ENCODE measurements at regions not wholly inside any gene's neighbourhood (a gene's known extent, or its start where the extent isn't known, plus 50 kb on each side); places are given as distances from the start of the nearest gene placed in this dataset.

DNA sequence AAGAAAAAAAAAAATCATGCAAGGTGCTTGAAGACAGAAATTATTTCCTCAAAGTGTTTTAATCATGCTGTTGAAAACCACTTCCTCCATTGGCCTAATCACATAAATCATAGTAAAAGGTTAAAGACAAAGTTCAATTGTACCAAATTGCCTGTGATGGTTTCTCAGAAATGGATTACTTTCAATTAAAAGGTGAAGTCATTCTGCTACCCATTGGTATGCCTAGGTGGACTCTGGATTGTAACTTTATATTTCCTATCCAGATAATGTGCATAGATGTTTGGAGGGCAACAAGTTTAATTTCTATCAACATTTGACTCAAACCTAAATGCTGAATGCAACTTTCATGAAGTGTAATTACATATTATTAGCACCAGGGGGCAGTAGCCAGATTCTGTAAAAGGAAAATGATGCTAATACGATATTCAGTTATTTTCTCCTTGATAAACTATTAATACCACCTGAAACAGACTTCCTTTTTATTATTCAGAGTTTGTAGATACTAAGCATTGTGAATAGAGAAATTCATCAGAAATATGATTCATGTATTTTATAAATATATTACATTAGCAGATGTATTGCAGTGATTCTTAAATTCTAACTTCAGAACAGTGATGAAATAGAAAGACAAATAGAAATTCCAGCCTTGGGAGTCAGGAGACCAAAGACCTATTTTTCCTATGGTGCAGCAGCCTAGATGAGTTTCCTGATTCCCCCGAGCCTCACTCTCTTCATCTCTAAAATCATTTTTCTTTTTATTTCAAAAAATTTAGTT is 148.2 kb downstream of the CAAP1 start:
- DNase-seq (no peak), ATAC-seq (no peak)
- intact Hi-C loops (cut with micrococcal nuclease) = loop anchor here (5.0 kb wide), 1 partner anchor 233 kb away; no protein-coding TSS in a partner anchor

GRCh38 chr9:26742828-26743476 is 149.7 kb downstream of the CAAP1 start:
- ATAC-seq (no peak), DNase-seq (no peak)
- intact Hi-C loops (cut with micrococcal nuclease) = loop anchor here (5.0 kb wide), 1 partner anchor 234 kb away; no protein-coding TSS in a partner anchor

DNA sequence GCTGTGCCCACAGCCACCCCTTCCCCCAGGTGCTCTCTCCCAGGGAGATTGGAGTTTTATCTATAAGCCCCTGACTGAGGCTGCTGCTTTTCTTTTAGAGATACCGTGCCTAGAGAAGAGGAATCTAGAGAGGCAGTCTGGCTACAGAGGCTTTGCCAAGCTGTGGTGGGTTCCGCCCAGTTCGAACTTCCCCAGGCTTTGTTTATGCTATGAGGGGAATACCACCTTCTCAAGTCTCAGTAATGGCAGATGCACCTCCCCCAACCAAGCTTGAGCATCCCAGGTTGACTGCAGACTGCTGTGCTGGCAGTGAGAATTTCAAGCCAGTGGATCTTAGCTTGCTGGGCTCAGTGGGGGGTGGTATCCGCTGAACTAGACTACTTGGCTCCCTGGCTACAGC is 157.4 kb downstream of the CAAP1 start:
- intact Hi-C loops (cut with micrococcal nuclease) = no loop called here
- no peak for DNase-seq
- no peak for ATAC-seq

DNA sequence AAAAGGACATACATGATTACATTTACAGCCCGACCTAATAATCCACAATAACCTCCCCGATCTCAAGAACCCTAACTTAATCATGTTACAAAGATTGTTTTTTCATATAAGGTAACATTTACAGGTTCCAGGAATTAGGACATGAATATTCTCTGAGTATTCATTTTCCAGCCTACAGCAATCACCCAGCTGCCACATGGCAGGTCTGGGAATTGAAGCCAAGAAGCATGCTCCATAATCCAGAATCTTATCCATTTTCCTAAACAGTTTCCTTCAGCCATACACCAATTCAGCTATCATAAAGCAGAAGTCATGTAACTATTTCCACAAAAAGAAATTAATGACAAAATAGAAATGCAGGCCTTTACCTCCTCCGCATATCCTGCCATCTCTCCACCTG is 163.4 kb downstream of the CAAP1 start:
- intact Hi-C loops (cut with micrococcal nuclease) = no loop called here
- ATAC-seq (no peak), DNase-seq (no peak)

GRCh38 chr9:26727471-26727870 is 165.1 kb downstream of the CAAP1 start:
- DNase-seq = no peak
- intact Hi-C loops (cut with micrococcal nuclease) = no loop called here
- no peak for ATAC-seq

- intact Hi-C loops (cut with micrococcal nuclease) = no loop called here
- no peak for ATAC-seq
- no peak for DNase-seq
Observed at GRCh38 chr9:26725573-26725972, 167.0 kb downstream of the CAAP1 start.

- intact Hi-C loops (cut with micrococcal nuclease) = no loop called here
- ATAC-seq (no peak), DNase-seq (no peak)
Observed at GRCh38 chr9:26723486-26723885, 169.1 kb downstream of the CAAP1 start.

- intact Hi-C loops (cut with micrococcal nuclease) = no loop called here
- no peak for DNase-seq
- ATAC-seq = no peak
Observed at GRCh38 chr9:26722755-26723154, 169.8 kb downstream of the CAAP1 start.

DNA sequence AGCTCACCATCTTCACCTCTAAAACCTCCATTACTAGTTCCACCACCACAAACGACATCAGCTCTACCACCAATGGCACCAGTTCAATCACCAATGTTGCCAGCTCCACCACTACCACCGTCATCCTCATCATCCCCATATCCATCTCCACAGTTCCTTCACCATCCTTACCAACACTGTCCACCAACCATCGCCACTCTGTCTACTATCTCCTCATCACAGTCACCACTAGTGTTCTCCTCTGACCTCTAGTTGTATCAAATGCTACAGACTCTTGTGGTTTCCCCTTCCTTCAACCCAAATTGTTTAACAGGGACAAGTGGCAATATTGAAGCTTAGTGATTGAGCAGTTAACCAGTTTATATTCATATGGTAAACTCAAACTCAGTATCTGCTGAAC is 182.6 kb downstream of the CAAP1 start:
- intact Hi-C loops (cut with micrococcal nuclease) = no loop called here
- DNase-seq = no peak
- no peak for ATAC-seq

- DNase-seq (no peak), ATAC-seq (no peak)
- intact Hi-C loops (cut with micrococcal nuclease) = no loop called here
Observed at GRCh38 chr9:26706223-26706622, 186.4 kb downstream of the CAAP1 start.

- ATAC-seq = no peak
- intact Hi-C loops (cut with micrococcal nuclease) = no loop called here
- no peak for DNase-seq
Observed at GRCh38 chr9:26695298-26695622, 197.3 kb downstream of the CAAP1 start.

GRCh38 chr9:26694381-26695297 is 198.0 kb downstream of the CAAP1 start:
- intact Hi-C loops (cut with micrococcal nuclease) = no loop called here
- ATAC-seq = no peak
- DNase-seq = no peak

GRCh38 chr9:26689041-26689440 is 203.6 kb downstream of the CAAP1 start:
- no peak for ATAC-seq
- intact Hi-C loops (cut with micrococcal nuclease) = no loop called here
- no peak for DNase-seq

GRCh38 chr9:26687421-26687820 is 205.2 kb downstream of the CAAP1 start:
- intact Hi-C loops (cut with micrococcal nuclease) = no loop called here
- no peak for ATAC-seq
- no peak for DNase-seq

- intact Hi-C loops (cut with micrococcal nuclease) = no loop called here
- ATAC-seq = no peak
- no peak for DNase-seq
Observed at GRCh38 chr9:26685818-26686217, 206.8 kb downstream of the CAAP1 start.

DNA sequence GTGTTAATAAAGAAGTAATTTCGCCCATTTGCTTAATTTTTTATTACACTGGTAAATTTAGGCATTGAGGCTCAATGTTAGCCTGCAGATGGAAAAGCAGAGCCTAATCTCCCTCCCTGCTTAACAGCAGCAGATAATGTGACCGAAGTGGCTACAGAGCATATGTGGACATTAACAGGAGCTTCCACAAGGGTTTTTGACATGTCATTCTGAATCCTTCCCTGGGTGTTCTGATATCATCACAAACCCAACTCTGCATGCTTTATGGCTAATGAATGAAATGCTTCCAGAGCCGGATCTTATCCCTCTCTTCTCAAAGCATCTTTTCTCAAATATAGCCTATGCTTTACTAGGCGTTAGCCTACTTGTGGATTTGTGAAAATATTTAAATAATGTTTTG is 208.6 kb downstream of the CAAP1 start:
- ATAC-seq = no peak
- intact Hi-C loops (cut with micrococcal nuclease) = no loop called here
- DNase-seq = no peak

- ATAC-seq = no peak
- no peak for DNase-seq
- intact Hi-C loops (cut with micrococcal nuclease) = no loop called here
Observed at GRCh38 chr9:26682796-26683496, 209.7 kb downstream of the CAAP1 start.

DNA sequence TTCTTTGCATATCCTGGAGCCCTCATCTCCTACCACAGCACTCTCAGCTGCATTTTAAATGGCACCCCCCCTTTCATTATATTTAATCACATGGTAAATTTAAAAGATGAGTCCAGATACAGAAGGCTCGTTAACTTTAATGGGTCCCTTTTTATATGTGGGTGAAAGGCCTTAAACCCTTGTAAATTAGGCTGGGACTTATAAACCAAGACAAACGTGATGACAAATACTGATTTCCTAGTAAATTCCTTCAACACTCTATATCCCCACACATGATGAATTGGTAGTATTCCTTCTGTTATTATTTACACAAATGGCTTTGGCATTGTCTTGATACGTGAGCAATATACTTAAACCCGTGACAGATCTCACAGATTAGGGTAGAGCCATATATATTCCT is 210.6 kb downstream of the CAAP1 start:
- ATAC-seq = no peak
- intact Hi-C loops (cut with micrococcal nuclease) = no loop called here
- no peak for DNase-seq

DNA sequence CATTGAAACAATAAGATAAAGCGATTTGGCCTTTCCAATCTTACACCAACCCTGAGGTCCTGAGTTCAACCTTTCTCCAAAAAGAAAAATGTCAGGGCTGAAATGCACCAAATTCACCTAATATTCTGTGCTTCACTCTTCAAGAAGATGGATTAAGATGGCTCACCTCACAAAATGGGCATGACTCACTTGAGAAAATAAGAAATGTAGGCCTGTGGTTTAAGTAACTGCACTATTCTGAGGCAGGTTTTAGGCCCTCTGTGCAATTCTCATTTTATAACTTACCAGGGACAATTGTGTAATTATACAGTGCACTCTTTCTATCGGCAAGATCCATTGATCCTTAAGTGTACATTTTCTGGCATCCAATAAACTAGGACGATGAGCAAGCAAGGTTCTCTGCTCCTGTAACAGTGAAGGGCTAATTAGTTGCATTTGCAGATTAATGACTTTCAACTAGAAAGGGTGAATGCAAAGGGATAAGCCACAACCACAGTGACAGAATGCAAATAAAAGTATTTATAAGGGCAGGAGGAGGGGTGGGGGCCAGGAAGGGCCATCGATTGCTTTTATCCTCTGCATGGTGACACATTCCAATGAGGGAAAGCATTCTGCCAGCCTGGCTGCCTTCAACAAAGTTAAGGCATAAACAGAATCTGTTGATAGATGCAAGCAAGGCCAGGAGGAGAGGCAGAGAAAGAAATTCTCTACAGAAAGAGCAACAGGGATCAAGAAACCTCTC is 214.5 kb downstream of the CAAP1 start:
- DNase-seq (no peak), ATAC-seq (no peak)
- intact Hi-C loops (cut with micrococcal nuclease) = no loop called here
